OCI-LY7 (cell line): ENCODE measurements at regions not wholly inside any gene's neighbourhood (a gene's known extent, or its start where the extent isn't known, plus 50 kb on each side); places are given as distances from the start of the nearest gene placed in this dataset.

ENCODE experiments used
- CTCF ChIP-seq: fragments of 200-600 bp; sonication (generic); conservative IDR thresholded peaks from 2 replicates; pipeline ENCODE4 v1.5.1; 2014; ENCODE audit warnings: mild to moderate bottlenecking, antibody characterized with exemption, low read length, moderate library complexity, mixed read lengths
- EZH2phosphoT487 ChIP-seq: fragments of 200-600 bp; sonication (generic); IDR thresholded peaks from 2 replicates; pipeline ENCODE4 v1.6.1; 2018; ENCODE audit warnings: low read depth, borderline replicate concordance, mild to moderate bottlenecking, mixed run types, antibody characterized with exemption, low read length, moderate library complexity, mixed read lengths

- TF ChIP-seq CTCF (no peak), EZH2phosphoT487 (no peak)
Observed at GRCh38 chr11:56890584-56891305, 98.0 kb upstream of the OR5AK2 start.
